GM18519 (cell line): ENCODE measurements at regions not wholly inside any gene's neighbourhood (a gene's known extent, or its start where the extent isn't known, plus 50 kb on each side); places are given as distances from the start of the nearest gene placed in this dataset.

Experiments
- ATAC-seq: cut with Tn5 transposase; IDR thresholded peaks from one replicate; pipeline ENCODE4 v1.9.1; 2021; ENCODE audit warnings: mild to moderate bottlenecking, moderate library complexity; ENCODE audit not compliant: unreplicated experiment, low FRiP score

DNA sequence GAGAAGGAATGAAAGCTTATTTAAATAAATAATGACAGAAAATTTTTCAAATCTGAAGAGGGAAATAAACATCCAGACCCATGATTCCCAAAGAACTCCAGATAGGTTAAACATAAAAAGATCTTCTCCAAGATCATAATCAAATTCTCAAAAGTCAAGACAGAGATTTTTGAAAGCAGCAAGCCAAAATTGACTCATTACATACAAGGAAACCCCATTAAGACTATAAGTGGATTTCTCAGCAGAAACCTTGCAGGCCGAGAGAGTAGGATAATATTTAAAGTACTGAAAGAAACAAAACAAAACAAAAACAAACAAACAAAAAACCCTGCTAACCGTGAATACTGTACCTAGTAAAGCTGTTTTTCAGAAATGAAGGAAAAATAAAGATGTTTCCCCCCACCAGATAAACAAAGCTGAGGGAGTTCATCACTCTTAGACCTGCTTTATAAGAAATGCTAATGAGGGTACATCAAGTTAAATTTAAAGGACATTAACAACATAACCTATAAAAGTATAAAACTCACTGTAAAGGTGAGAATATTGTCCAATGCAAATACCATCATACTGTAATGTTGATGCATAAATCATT lies 412.2 kb downstream of the INSC start:
- no peak for ATAC-seq

DNA sequence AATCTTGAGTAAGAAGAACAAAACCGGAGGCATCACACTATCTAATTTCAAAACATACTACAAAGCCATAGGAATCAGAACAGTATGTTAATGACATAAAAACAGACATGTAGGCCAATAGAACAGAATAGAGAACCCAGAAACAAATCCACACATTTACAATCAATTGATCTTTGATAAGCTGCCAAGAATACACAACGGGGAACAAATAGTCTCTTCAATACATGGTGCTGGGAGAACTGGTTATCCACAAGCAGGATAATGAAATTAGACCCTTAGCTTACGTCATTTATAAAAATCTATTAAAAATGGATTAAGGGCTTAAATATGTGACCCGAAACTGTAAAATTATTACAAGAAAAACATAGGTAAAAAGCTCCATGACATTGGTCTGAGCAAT lies 417.7 kb downstream of the INSC start:
- ATAC-seq: no peak

DNA sequence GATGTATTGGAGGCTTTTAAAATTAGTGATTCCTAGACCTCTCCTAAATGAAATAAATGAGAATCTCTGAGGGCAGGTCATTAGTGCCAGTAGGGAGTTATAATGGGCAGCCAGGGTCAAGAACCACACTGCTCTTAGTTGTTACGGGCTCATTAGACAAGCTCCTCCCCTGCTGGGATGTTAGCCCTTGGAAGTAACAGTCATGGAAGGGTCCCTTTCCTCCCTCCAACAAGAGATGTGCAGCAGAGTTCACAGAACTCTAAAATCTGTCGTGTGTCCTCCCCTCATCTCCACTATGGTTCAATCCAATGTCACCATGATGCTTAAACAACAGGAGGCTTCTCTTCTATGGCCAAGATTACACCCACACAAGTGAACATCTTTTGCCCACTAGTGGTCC lies 419.5 kb downstream of the INSC start:
- ATAC-seq: no peak

DNA sequence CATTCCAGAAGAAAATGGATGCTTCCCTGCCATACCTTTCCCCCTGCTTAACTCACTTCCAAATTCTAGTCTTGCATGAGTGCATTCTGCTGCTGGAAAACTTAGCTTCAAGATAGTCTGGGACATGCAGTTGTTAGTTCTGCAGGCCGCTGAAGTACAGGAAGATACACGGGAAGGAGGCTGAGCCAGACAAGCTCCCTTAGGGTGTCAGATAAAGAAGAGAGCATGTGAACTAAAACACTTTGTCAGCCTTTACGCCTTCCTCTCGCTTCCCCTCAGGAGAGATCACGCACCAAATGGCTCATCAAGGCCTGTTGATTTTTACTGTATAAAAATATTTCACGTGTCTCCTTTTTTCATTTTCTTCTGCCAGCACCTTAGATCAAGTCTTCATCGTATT lies 420.7 kb downstream of the INSC start:
- ATAC-seq: no peak

DNA sequence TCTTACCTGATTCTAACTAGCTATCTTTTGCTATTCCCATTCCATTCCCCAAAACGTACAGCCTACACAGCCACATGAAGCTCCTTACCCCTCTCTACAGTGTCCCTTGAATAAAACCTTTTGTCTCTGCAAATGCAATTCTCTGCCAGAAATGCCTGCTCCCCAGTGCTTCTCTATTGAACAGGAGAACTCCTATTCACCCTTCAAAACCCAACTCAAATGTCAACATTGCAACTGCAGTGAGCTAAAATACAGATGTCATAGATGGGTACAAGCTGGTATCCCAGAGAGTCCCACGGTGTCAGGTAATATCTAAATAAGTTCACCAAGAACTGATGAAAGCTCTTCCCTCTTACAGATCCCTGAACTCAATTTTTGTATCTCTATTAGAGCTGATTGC lies 421.7 kb downstream of the INSC start:
- ATAC-seq: no peak

DNA sequence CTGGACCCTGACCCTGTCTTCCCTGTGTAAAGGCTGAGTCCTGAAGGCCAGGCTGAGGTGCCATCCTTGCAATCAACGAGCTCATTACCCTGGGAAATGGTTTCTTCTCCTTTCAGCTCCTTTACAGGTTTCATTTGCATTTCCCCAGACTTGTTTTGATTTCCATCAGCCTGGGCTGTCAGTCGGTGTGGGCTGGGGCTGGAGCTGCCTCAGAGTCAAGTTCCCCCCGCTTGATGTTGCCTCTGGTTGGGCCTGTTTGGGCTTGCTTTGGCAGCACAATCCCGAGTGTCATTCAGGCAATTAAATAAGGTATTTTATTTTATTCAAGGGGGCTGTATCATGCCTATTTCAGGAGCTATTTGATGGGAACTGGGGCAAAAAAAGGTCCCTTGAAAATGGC lies 424.9 kb downstream of the INSC start:
- no peak for ATAC-seq

DNA sequence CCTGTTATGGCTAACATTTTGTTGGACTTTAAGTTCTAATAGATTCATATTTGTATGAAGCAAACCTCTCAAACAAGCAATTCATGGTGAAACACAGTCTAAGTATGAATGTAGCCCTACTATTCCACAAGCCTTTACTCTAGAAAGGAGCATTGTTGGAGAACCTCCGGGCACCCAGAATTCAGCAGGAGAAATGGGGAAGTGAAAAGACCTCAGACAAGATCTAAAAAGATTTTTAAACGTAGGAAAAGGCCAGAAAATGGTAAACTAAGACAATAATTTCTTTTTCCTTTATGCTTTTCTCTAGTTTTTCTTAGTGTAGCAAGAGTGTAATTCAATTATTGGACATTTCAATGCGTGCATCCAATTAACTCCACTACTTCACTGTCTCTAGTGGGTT lies 426.4 kb downstream of the INSC start:
- ATAC-seq: no peak

DNA sequence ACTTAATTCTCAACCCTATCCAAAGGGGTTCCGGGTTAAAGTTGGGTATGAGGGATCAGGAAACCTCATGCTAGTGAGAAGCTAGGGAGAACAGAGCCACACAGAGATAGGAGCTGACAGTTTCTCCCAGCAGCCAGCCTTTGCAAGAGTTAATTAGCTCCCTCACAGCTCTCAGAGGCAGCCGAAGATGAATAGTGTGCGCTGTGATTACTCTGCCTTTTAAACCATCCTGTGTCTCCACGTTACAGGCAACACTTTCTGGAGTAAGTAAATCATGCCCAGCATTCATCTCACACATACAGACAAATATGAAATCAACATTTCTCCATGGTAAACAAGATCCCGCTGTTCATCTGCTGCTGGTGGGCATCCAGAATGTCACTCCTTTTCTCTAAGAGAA lies 429.6 kb downstream of the INSC start:
- ATAC-seq: no peak

DNA sequence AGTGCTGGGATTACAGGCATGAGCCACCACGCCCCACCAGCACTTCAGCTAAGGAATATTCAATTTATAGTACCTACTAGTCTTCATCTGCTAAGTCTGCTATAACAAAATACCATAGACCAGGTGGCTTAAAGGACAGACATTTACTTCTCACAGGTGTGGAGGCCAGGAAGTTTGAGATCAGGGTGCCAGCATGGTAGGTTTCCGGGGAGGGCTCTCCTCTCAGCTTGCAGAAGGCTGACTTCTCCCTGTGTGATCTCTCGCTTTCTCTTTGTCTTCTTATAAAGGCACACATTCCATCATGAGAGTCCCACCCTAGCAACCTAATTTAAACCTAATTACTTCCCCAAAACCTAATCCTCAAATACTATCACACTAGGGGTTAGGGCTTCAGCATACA lies 433.0 kb downstream of the INSC start:
- no peak for ATAC-seq

DNA sequence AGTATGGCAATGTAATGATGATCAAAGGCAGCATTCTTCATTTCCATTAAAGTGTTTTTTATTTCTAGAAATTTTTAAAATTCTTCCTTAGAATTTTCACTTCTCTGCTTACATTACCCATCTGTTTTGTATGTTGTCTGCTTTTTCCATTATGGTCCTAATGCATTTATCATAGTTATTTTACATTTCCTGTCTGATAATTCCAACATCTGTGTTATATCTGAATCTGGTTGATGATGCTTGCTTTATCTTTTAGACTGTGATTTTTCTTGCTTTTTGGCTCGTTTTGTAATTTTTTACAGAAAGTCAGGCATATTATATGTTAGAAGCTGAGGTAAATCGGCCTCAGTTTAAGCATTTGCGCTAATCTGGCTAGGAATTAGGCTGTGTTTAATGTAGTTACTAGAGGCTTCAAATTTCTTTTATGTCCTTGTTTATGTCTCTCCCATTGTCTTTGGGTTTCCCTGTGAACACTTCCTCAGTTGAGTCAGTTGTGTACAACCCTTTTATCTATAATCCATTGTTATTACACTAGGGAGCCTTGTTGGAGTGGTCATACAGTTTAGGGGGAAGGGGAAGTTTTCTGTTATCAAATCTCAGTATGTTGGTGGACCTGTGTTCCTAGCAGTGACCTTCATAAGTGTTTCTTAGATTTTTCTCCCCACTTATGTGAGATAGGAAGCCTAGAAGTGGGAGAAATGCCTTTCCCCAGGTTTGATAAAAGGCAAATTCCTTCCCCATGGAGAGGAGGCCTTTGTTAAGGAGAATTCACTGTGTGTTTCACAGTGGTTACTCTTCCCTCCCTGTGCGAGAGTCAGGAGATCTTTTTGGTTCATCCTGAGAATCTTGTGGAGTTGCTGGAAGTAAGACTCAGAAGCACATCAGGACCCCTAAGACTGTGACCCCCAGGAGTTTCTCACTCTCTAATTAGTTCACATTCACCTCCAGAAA lies 437.5 kb downstream of the INSC start:
- ATAC-seq: no peak

DNA sequence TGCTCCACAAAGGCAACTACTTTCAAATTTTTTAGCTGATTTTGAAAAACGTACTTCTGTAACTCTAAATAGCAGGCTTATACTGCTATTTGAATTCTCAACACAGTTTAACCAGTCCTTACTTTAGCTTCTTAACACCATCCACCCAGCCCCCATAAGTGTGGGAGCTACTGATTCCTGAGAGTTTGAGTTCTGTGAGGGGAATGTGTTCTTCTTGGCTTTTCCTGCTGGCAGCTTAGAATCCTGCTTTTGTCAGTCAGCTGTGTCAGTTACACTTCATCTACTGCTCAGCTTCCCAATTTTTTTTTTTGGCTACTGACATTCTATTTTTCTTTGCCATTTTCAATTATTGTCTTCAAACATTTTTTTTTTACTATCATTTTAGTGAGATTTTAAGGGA lies 440.4 kb downstream of the INSC start:
- no peak for ATAC-seq

DNA sequence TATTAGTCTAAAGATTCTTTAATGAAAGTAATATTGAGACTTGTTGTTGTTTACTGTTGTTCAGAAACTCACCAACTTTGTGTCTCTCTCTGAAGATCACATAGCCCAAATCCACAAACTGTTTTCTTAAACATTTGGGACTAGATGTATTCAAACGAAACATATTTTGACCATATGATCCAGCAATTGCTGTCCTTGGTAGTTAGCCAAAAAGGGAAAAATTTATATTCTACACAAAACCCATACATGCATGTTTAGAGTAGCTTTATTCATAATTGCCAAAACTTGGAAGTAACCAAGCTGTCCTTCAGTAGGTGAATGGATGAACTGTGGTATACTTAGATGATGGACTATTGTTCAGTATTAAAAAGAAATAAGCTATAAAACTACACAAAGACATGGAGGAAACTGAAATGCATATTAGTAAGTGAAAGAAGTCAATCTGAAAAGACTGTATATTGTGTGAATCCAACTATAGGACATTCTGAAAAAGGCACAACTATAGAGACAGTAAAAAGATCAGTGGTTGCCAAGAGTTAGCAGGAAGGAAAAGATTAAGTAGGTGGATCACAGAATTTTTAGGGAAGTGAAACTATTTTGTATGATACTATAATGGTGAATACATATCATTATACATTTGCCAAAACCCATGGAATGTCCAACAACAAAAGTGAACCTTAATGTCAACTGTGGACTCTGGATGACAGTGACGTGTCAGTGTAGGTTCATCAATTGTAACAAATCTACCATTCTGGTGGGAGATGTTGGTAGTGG lies 442.9 kb downstream of the INSC start:
- no peak for ATAC-seq

DNA sequence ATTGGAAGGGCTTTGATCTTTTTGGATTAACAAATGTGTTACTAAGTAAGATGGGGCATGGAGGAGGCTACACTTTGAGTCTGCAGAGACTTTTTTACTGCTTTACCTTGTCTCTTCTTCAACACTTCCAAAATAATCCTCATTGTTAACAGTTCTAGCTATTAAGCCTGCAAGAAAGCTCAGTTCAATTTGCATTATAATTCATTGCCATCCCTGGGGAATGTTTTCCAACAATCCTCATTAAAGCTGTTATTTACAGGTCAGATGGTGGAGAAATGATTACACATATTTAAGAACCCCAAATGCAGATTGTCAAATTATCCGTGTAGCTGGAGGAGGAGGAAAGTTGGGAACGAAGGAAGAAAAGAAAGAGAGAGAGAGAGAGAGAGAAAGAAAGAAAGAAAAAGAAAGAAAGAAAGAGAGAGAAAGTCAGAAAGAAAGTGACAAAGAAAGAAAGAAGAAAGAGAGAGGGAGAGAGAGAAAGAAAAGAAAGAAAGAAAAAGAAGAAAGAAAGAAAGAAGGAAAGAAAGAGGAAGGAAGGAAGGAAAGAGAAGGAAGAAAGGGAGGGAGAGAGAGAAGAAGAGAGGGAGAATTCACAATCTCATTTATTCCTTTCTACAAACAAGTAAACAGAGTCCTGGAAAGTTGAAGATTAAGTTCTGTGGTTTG lies 443.9 kb downstream of the INSC start:
- no peak for ATAC-seq

DNA sequence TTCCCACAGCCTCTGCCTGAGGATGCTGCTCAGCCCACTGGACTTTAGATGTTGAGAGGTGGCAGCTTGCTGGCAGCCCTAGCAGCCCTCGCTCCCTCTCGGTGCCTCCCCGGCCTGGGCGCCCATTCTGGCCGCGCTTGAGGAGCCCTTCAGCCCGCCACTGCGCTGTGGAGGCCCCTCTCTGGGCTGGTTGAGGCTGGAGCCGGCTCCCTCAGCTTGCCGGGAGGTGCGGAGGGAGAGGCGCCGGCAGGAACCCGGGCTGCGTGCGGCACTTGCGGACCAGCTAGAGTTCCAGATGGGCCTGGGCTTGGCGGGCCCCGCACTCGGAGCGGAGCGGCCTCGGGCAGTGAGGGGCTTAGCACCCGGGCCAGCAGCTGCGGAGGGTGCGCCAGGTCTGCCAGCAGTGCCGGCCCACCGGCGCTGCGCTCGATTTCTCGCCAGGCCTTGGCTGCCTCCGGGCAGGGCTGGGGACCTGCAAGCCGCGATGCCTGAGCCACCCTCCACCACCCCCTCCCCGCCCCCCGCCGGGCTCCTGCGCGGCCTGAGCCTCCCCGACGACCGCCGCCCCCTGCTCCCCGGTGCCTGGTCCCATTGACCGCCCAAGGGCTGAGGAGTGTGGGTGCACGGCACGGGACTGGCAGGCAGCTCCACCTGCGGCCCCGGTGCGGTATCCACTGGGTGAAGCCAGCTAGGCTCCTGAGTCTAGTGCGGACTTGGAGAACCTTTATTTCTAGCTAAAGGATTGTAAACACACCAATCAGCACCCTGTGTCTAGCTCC lies 446.2 kb downstream of the INSC start:
- no peak for ATAC-seq

DNA sequence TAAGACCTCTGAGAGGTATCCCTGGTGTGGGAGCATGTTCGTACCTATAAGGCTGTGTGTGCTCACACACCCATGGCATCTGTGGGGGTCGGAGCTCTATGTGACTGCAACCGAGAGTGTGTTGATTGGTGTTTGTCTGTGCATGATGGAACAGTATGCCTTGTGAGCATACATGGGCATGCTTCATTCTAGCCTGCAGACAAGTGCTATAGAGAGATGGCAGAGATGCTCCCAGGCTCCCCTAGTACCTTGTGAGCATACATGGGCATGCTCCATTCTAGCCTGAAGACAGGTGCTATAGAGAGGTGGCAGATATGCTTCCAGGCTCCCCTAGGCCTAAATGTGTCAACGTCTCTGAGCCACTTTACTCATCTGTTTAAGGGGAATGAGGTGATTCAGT lies 447.5 kb downstream of the INSC start:
- ATAC-seq: no peak

DNA sequence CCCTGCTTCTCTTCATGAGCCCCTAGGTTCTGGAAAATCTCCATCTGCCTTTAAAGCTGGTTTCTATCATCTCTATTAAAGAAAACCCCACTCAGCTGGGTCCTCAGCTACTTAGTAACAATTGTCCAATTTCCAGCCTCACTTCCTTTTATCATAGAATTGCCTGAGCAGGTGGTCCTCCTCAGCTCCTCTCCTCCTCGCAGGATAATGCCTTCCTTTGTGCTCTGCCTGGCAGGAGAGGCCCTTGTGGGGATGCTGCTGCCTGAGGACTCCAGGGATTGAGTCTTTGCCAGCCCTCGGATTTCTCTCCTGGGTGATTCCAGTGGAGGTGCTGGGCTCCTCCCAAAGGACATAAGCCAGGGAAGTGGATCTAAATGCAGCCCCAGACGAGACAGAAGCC lies 448.3 kb downstream of the INSC start:
- no peak for ATAC-seq

DNA sequence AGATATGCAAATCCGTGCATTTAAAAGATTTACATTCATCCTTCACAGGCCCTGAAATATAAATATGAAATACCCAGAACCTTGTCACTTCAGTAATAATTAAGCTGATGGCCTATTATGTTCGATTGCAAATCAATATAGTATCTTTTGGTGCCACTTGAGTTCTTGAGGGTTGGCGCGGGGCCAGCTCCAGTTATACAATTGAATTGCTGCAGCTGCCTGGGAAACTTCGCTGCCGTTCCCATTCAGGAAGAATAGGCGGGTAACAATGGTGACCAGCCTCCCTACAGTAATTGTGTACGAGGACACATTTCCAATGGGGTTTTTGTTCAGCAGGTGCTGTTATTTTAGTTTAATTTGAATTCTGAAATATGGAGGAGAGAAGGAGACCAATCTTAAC lies 451.2 kb downstream of the INSC start:
- no peak for ATAC-seq

DNA sequence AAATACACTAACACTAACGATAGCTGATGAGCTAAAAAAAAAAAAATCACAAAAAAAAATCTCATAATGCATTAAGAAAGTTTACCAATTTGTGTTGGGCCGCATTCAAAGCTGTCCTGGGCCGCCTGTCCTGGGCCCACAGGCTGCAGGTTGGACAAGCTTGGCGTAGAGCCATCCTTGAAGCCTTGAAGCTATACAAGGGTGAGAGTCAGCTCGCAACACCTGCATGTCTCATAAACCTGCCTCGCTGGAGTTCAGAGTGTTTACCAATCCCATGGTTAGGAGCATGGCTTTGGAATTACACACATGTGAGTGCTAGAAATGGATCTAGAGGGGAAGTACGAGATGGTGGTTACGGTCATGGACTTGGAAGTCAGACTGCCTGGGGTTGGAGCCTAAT lies 453.7 kb downstream of the INSC start:
- ATAC-seq: no peak

DNA sequence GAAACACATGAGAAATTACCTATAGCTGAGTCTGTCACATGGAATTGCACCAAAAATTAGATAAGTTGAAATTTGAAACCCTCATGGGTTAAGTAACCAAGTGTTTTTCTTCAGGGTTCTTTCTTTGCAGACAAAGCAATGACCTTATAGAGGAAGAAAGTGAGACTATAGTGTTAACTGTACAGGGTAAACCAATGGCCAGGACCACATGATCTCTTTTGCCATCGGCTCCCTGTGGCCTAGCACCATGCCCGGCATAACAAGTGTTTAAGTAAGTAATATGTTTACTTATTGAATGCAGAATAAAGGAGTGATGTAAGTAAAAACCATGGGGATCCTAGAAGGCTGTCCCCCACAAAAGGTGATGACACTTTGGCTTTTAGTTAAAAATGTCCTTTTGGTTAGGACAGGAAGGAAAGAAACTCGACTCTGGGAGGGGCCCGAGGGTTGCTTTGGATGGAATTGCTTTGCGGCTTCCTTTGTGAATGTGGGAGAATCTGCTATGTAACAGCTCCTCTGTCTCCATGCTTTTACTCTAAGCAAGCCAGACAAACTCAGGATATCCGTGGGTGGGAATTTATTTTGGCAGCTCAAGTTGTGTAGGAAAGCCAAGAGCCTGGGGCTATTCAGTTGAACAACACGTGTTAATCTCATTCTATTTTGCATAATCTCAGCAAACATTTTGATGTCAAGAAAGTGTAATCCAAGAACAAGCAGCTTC lies 454.7 kb downstream of the INSC start:
- ATAC-seq: no peak

DNA sequence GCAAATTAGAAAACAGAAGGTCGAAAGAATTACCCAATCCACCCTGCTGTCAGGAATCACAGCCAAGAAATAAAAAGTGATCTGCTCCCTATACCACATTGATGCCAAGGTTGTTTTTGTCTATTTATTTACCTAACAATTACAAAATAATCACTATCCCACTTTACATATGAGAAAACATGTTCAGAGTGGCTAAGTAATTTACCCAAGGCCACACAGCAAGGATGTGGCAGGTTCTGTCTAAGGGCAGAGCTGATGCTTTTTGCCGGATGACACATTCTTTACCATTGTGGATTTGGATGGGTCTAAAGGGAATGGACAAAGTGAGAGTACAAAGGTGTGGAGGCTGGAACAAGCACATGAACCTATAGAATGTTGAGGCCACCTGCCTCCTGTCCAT lies 460.7 kb downstream of the INSC start:
- ATAC-seq: no peak
